Bone marrow (tissue), 2 donors: ENCODE measurements at regions not wholly inside any gene's neighbourhood (a gene's known extent, or its start where the extent isn't known, plus 50 kb on each side); places are given as distances from the start of the nearest gene placed in this dataset.

Source experiments
- DNase-seq, 2 donors: peaks; one replicate each; lab custom pipeline; 2025; lab: John Stamatoyannopoulos, UW

DNA sequence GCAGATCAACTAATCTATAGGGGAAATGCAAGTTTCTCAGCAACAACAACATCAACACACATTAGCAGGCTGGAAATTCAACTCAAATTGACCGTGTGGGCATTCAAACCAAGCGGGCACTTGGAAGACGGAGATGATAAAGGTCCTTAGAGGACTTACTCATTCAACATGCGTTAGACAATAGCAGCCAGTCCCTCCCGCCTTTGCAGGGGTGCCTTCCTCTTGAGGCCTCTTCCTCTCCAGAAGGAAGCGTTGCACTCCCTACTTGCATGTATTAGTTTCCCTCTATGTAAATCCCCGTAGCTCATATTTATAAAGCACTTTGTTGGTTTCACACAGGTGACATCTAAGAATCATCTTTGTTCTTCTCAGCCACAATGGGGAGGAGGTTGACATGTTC, 300.8 kb upstream of the STXBP5 start:
- DNase-seq = no peak

DNA sequence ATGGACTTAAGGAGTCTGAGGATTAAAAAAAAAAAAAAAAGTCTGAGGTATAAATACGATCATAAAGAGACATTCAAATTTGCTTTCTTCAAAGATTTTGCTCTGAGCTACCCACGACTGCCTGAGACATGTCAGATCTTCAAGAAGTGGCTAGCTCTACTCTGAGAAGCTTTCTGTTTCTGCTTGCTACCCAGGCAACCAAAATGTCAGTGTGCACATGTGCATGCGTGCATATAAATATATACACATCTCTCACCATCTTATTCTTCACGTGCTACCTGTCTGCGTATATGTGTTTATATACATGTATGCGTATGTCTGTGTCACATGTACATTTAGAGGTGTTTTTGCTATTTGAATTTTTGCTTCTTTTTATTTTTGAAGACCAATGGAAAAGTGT, 299.6 kb upstream of the STXBP5 start:
- no peak for DNase-seq

DNA sequence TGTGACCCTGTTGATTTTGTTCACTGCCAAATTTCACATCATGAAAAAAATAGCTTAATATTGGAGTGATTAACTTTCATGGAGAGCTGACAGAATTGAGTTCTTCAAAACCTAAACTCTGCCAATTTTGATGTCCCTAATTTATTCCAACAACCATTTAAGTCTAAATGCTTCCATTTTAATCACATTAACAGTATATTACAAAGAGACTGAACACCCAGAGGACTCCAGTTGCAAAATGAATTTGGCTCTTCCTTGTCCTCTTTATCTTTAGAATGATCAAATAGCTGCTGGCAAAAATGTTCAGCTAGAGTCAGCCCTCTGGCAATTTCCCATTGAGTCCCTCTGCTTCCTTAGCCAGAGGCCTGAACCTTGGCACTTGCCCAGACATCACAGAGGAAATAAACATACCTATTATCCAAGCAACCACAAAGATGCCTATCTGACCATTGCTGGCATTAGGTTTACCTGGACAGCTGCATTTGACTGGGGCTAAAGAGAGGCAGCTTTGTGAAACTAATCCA, 299.0 kb upstream of the STXBP5 start:
- DNase-seq = no peak

- DNase-seq = no peak
These were observed 295.4 kb upstream of the STXBP5 start for GRCh38 chr6:146908786-146909185.

GRCh38 chr6:146909376-146909775, 294.8 kb upstream of the STXBP5 start:
- DNase-seq = no peak

GRCh38 chr6:146909886-146910285, 294.3 kb upstream of the STXBP5 start:
- no peak for DNase-seq

GRCh38 chr6:146910611-146911010, 293.6 kb upstream of the STXBP5 start:
- no peak for DNase-seq

DNA sequence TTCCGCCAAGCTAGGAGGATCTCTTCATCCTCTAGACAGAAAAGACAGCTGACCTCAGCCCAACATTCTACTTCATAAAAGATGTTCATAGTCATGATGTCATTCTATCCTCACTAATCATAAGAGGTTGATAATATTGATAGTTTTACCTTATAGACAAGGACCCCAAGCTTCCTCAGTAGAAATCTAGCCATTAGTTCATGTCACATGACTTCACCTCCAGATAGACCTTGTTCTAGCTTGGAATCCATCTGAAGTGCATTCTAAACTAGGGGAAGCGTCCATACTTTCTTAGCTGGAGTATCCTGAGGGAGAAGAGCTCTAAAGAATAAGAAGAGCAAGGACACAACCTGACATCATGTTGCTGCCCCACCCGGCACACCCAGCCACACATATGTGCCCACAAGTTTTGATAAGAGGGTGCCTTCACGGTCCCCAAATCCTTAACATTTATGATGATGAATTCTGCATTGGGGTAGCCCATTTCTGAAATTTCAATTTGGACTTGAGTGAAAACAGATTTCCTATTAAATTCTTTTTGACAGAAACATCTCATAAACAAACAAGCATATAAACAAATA, 292.5 kb upstream of the STXBP5 start:
- no peak for DNase-seq

- no peak for DNase-seq
These were observed 291.2 kb upstream of the STXBP5 start for GRCh38 chr6:146912730-146913685.

GRCh38 chr6:146913842-146914488, 290.3 kb upstream of the STXBP5 start:
- DNase-seq = peak; percentile 11 to 90

GRCh38 chr6:146914489-146915483, 289.4 kb upstream of the STXBP5 start:
- peak; percentile 31 to 54 for DNase-seq

DNA sequence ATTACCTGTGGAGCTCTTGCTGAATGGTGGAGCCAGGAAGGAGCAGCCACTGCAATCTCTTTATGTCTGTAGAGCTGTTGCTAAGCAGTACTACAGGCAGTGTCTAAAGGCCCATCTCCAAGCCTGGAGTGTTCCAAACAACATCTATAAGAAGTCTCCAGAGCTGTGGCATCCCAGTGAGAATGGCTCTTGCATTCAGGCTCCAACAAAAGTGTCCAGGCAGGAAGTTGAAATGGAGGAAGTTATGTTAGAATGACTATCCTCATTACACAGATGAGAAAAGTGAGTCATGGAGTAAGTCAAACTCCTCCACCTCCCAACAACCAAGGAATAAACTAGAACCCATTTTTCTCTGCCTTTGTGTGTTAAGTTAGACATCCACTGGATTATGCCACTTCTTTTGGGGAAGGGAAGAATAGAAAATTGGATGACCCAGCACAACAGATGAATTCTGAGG, 288.5 kb upstream of the STXBP5 start:
- no peak for DNase-seq

DNA sequence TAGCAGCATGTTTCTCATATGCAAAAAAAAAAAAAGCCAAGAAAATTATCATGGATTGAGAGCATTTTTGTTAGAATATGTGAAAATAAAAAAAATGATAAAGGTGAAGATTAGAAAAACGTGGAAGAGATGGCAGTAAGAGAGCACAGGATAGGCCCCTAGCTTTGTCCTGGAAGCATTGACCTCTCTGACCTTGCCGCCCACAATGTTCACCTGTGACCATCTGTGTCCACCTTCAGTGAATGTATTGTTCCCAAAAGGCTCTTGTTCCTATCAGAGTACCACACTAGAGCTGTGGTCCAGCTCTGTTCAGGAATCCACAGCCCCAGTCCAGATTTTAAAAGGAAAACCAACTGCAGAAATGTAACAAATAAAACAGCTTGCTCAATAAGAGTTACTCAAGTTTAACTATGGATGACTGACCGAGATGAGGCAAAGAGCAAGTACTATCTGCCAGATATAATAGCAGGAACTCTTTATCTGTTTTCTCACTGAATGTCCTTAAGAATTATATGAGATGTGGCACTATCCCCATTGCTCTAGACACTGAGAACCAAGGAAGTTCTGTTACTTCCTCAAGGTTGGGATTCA, 287.7 kb upstream of the STXBP5 start:
- DNase-seq = no peak

DNA sequence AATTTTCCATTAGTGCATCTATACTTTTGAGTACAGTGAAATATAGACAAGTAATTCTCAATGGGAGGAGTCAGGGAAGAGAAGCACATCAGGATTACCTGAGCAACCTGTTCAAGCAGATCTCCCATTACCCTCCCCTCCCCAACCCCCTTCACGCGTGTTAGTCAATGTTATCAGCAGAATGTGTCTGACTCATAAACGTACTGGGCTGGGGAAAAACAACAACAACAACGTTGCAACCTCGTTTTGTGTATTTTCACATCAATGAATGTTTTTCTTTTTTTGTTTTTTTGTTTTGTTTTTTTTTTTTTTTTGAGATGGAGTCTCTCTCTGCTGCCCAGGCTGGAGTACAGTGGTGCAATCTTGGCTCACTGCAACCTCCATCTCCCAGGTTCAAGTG, 287.0 kb upstream of the STXBP5 start:
- no peak for DNase-seq

- DNase-seq = no peak
These were observed 286.2 kb upstream of the STXBP5 start for GRCh38 chr6:146917979-146918378.

GRCh38 chr6:146919017-146919416, 285.2 kb upstream of the STXBP5 start:
- no peak for DNase-seq

GRCh38 chr6:146923205-146923833, 280.9 kb upstream of the STXBP5 start:
- no peak for DNase-seq

GRCh38 chr6:146925846-146926245, 278.4 kb upstream of the STXBP5 start:
- no peak for DNase-seq

GRCh38 chr6:146928503-146928902, 275.7 kb upstream of the STXBP5 start:
- no peak for DNase-seq

- DNase-seq = no peak
These were observed 273.0 kb upstream of the STXBP5 start for GRCh38 chr6:146931214-146931613.
